K562 (cell line): ENCODE measurements at regions not wholly inside any gene's neighbourhood (a gene's known extent, or its start where the extent isn't known, plus 50 kb on each side); places are given as distances from the start of the nearest gene placed in this dataset.

ENCODE experiments used
- ATAC-seq: fragments of 200-7000 bp; cut with Tn5 transposase; 3 replicates; pipeline ENCODE4 v1.9.1; 2020; ENCODE audit warnings: moderate library complexity
- BruUV-seq: library from RNA; stranded (reverse); fragments of 400-500 nt; replicated peaks from 2 replicates; lab custom pipeline; 2021; lab: Mats Ljungman, UMichigan
- CTCF ChIA-PET: fragments of 300-600 bp; formaldehyde crosslinking; extraction: SDS; loops from one replicate; lab custom pipeline; 2021; ENCODE audit warnings: low intra/inter-chr PET ratio; lab: Yijun Ruan, JAX
- POLR2A ChIA-PET: fragments of 300-600, 350-650 bp; sonication (Branson Sonifier 250); formaldehyde crosslinking; extraction: SDS; loops from one replicate; lab custom pipeline; 2021; ENCODE audit warnings: antibody characterized with exemption, inconsistent platforms; lab: Yijun Ruan, JAX
- DNase-seq, 4 experiments: peaks; one replicate each; pipeline versions ENCODE4 v3.0.0 to v3.0.0-alpha.2; 2011 to 2018; ENCODE audit warnings: low spot score in 3 of 4, mixed read lengths in 3 of 4; ENCODE audit errors: extremely low read depth in 1 of 4
- FAIRE-seq: peaks from 2 replicates; lab custom pipeline; 2011; peaks lifted over from hg19 to GRCh38; lab: Jason Lieb, UNC
- H2AFZ ChIP-seq: 2 replicates; pipeline ENCODE4 v1.6.0; 2011; ENCODE audit warnings: low read depth, low read length, control low read depth, inconsistent platforms
- H3K27ac ChIP-seq: fragments of 200-600 bp; 3 replicates; pipeline ENCODE4 v1.8.0; 2011; ENCODE audit warnings: low read depth, mild to moderate bottlenecking, control low read depth, inconsistent platforms, low read length, moderate library complexity, mixed read lengths; ENCODE audit errors: extremely low read depth
- H3K27me3 ChIP-seq, 2 experiments: fragments of 300-600 bp in 1 of 2; 2 replicates in 1 of 2; 3 replicates in 1 of 2; pipeline versions ENCODE4 v1.6.0 to v1.8.0; 2011; ENCODE audit warnings: inconsistent platforms in 2 of 2, low read length in 2 of 2, mild to moderate bottlenecking in 1 of 2, mixed read lengths in 1 of 2, moderate library complexity in 1 of 2; ENCODE audit not compliant: control insufficient read depth in 2 of 2, insufficient read depth in 2 of 2
- H3K36me3 ChIP-seq: fragments of 300-600 bp; 3 replicates; pipeline ENCODE4 v1.8.0; 2011; ENCODE audit warnings: mild to moderate bottlenecking, low read length, inconsistent platforms; ENCODE audit not compliant: control insufficient read depth, insufficient read depth
- H3K4me1 ChIP-seq, 2 experiments: fragments of 200-600 bp in 1 of 2; replicated peaks in 1 of 2; 2 replicates in 1 of 2; 3 replicates in 1 of 2; pipeline versions ENCODE4 v1.5.1 to v1.8.0; 2011; ENCODE audit warnings: inconsistent platforms in 2 of 2, low read length in 2 of 2, mild to moderate bottlenecking in 1 of 2, mixed read lengths in 1 of 2, moderate library complexity in 1 of 2; ENCODE audit not compliant: control insufficient read depth in 2 of 2, insufficient read depth in 2 of 2
- H3K4me2 ChIP-seq: 2 replicates; pipeline ENCODE4 v1.6.1; 2011; ENCODE audit warnings: low read length, control low read depth, inconsistent platforms, mixed read lengths; ENCODE audit not compliant: insufficient read depth
- H3K4me3 ChIP-seq: fragments of 200-600 bp; sonication (generic), shearing (Covaris generic); 2 replicates; pipeline ENCODE4 v1.5.1; 2016; ENCODE audit warnings: control low read depth, inconsistent platforms
- H3K79me2 ChIP-seq: fragments of 200-600 bp; 3 replicates; pipeline ENCODE4 v1.8.0; 2011; ENCODE audit warnings: low read length, inconsistent platforms; ENCODE audit not compliant: control insufficient read depth, insufficient read depth
- H3K9ac ChIP-seq, 2 experiments: 2 replicates each; pipeline versions ENCODE4 v1.6.0 to v1.6.1; 2011; ENCODE audit warnings: low read depth in 2 of 2, low read length in 2 of 2, control low read depth in 1 of 2, inconsistent platforms in 1 of 2, mild to moderate bottlenecking in 1 of 2, mixed read lengths in 1 of 2; ENCODE audit not compliant: insufficient read depth in 1 of 2
- H3K9me1 ChIP-seq: one replicate; pipeline ENCODE4 v1.6.0; 2011; ENCODE audit warnings: inconsistent platforms, mild to moderate bottlenecking, low read length, moderate library complexity; ENCODE audit not compliant: control insufficient read depth, insufficient read depth
- H3K9me3 ChIP-seq: replicated peaks from 2 replicates; pipeline ENCODE4 v1.5.1; 2011; ENCODE audit warnings: low read depth, low read length, inconsistent platforms; ENCODE audit not compliant: control insufficient read depth, insufficient read depth
- H4K20me1 ChIP-seq: replicated peaks from 2 replicates; pipeline ENCODE4 v1.6.1; 2011; ENCODE audit warnings: low read length, inconsistent platforms, mixed read lengths; ENCODE audit not compliant: control insufficient read depth, insufficient read depth
- CBX5 ChIP-seq: IDR thresholded peaks from 2 replicates; pipeline ENCODE4 v1.6.1; 2014; ENCODE audit warnings: low read depth, borderline replicate concordance
- ESRRB ChIP-seq: fragments of 250-450 bp; sonication (Bioruptor Pico); IDR thresholded peaks from 2 replicates; pipeline ENCODE4 v1.5.0; 2020; ENCODE audit warnings: mild to moderate bottlenecking, moderate library complexity, borderline replicate concordance
- KLF10 ChIP-seq: fragments of 250-450 bp; sonication (Bioruptor Pico); IDR thresholded peaks from 2 replicates; pipeline ENCODE4 v1.6.1; 2021; ENCODE audit warnings: matching md5 sums
- MYC ChIP-seq, 2 experiments: fragments of 250-450 bp in 1 of 2; sonication (Bioruptor Pico) in 1 of 2; IDR thresholded peaks; 2 replicates each; pipeline versions ENCODE4 v1.5.1 to v1.6.1; 2012 to 2021; ENCODE audit warnings: low read depth in 2 of 2, borderline replicate concordance in 1 of 2, improper control_type of control experiment in 1 of 2, low read length in 1 of 2, mild to moderate bottlenecking in 1 of 2, moderate library complexity in 1 of 2
- ZNF239 ChIP-seq: fragments of 250-450 bp; sonication (Bioruptor Pico); IDR thresholded peaks from 2 replicates; pipeline ENCODE4 v1.4.0; 2020; ENCODE audit warnings: mild to moderate bottlenecking
- WGBS: fragments of 100-300 bp; shearing (Covaris generic); methylation state at CpG from one replicate; pipeline ENCODE4 v1.1.6; 2016; ENCODE audit warnings: low coverage, mixed read lengths; ENCODE audit not compliant: insufficient coverage; ENCODE audit errors: missing lambda C conversion rate; 5-methylcytosine and 5-hydroxymethylcytosine counted together
- in situ Hi-C: fragments of 300-500 bp; cut with MboI; formaldehyde crosslinking; loops from 4 replicates; pipeline ENCODE4 v1.15.0; 2018; ENCODE audit warnings: inconsistent platforms, mixed read lengths
- intact Hi-C: fragments of 100-400 bp; cut with micrococcal nuclease; formaldehyde crosslinking; loops from 2 replicates; pipeline ENCODE4 v1.14.2; 2022
- TF ChIP-seq, protein P1 (sequence below), 2 experiments: fragments of 450-650 bp; IDR thresholded peaks; 2 replicates each; pipeline ENCODE4 v1.6.1; 2018; ENCODE audit warnings: mild to moderate bottlenecking in 2 of 2, low read depth in 1 of 2; ENCODE audit not compliant: partially characterized antibody in 2 of 2
- TF ChIP-seq, protein P2 (sequence below): fragments of 250-450 bp; sonication (Bioruptor Pico); IDR thresholded peaks from 2 replicates; pipeline ENCODE4 v1.4.0; 2020; ENCODE audit warnings: mild to moderate bottlenecking, moderate library complexity
- TF ChIP-seq, protein P3 (sequence below): fragments of 250-450 bp; sonication (Bioruptor Pico); IDR thresholded peaks from 2 replicates; pipeline ENCODE4 v1.9.0; 2021; ENCODE audit warnings: mild to moderate bottlenecking

- TF ChIP-seq CBX5 (no peak), KLF10 (no peak), ESRRB (CRISPR knock-in tag) (no peak), ZNF239 (no peak)
- TF ChIP-seq, protein P1, sequence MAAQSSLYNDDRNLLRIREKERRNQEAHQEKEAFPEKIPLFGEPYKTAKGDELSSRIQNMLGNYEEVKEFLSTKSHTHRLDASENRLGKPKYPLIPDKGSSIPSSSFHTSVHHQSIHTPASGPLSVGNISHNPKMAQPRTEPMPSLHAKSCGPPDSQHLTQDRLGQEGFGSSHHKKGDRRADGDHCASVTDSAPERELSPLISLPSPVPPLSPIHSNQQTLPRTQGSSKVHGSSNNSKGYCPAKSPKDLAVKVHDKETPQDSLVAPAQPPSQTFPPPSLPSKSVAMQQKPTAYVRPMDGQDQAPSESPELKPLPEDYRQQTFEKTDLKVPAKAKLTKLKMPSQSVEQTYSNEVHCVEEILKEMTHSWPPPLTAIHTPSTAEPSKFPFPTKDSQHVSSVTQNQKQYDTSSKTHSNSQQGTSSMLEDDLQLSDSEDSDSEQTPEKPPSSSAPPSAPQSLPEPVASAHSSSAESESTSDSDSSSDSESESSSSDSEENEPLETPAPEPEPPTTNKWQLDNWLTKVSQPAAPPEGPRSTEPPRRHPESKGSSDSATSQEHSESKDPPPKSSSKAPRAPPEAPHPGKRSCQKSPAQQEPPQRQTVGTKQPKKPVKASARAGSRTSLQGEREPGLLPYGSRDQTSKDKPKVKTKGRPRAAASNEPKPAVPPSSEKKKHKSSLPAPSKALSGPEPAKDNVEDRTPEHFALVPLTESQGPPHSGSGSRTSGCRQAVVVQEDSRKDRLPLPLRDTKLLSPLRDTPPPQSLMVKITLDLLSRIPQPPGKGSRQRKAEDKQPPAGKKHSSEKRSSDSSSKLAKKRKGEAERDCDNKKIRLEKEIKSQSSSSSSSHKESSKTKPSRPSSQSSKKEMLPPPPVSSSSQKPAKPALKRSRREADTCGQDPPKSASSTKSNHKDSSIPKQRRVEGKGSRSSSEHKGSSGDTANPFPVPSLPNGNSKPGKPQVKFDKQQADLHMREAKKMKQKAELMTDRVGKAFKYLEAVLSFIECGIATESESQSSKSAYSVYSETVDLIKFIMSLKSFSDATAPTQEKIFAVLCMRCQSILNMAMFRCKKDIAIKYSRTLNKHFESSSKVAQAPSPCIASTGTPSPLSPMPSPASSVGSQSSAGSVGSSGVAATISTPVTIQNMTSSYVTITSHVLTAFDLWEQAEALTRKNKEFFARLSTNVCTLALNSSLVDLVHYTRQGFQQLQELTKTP (IDR thresholded peaks at IDR 0.05; ENCODE audit: low read depth in 1 of 2, partially characterized antibody in 2 of 2): no peak
These were observed 122.1 kb upstream of the GNPDA2 start (continued) for GRCh38 chr4:44848466-44848865.

DNA sequence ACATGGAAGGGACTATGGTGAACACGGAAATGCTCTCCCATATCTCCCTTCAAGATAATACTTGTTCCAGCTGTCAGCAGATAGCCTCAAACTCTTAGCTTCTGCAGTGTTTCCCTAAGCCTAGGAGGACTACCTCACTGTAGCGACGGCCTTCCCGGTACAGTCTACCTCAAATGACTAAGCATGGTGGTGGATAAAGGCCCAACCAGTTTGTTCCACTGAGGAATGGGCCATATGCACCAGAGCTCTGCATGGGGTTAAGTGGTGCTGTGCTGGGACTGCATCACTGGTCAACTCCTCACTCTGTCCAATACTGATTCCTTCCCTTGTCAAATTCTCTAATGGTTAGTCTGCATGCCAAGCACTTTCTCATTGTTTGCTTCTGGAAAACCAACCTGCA is 119.6 kb upstream of the GNPDA2 start:
- DNase-seq: no peak
- no peak for ATAC-seq
- Histone ChIP-seq H3K9me1 (no peaks in the 10 kb centered on the region), H4K20me1 (no peaks in the 10 kb centered on the region), H3K4me3 (no peak overlapping the region), H3K4me2 (no peak overlapping the region), H3K79me2 (no peaks in the 10 kb centered on the region), H3K4me1 (no peaks in the 10 kb centered on the region), H3K27me3 (no peaks in the 10 kb centered on the region), H3K9me3 (no peaks in the 10 kb centered on the region), H2AFZ (no peak overlapping the region), H3K27ac (no peak overlapping the region), H3K9ac (no peak overlapping the region), H3K36me3 (no peaks in the 10 kb centered on the region)
- TF ChIP-seq MYC (IDR thresholded peaks at IDR 0.05; ENCODE audit: low read depth, low read length): no peak
- TF ChIP-seq MYC (CRISPR knock-in tag; IDR thresholded peaks at IDR 0.05; ENCODE audit: borderline replicate concordance, low read depth): no peak
- TF ChIP-seq, protein P2, sequence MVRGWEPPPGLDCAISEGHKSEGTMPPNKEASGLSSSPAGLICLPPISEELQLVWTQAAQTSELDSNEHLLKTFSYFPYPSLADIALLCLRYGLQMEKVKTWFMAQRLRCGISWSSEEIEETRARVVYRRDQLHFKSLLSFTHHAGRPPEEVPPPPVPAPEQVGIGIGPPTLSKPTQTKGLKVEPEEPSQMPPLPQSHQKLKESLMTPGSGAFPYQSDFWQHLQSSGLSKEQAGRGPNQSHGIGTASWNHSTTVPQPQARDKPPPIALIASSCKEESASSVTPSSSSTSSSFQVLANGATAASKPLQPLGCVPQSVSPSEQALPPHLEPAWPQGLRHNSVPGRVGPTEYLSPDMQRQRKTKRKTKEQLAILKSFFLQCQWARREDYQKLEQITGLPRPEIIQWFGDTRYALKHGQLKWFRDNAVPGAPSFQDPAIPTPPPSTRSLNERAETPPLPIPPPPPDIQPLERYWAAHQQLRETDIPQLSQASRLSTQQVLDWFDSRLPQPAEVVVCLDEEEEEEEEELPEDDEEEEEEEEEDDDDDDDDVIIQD (CRISPR knock-in tag): no peak
- TF ChIP-seq, protein P3, sequence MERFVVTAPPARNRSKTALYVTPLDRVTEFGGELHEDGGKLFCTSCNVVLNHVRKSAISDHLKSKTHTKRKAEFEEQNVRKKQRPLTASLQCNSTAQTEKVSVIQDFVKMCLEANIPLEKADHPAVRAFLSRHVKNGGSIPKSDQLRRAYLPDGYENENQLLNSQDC (CRISPR knock-in tag): no peak
- POLR2A ChIA-PET: no interaction called here
- FAIRE-seq: no peak
- CTCF ChIA-PET: no interaction called here
- in situ Hi-C loops (no loop called here), intact Hi-C loops (no loop called here)
- 2% methylated on average over 4 of the region's 4 CpGs for WGBS
- BruUV-seq: no TSS peak
